DMS153 (cell line): ENCODE measurements at regions not wholly inside any gene's neighbourhood (a gene's known extent, or its start where the extent isn't known, plus 50 kb on each side); places are given as distances from the start of the nearest gene placed in this dataset.
A peak's percentile ranks its signal among the peaks of the same experiment; 100 is the strongest.

Source experiments
- DNase-seq: peaks from one replicate; lab custom pipeline; 2025; lab: John Stamatoyannopoulos, UW

GRCh38 chr18:24937639-24938275 lies 414.2 kb downstream of the ZNF521 start:
- no peak for DNase-seq

GRCh38 chr18:24940416-24940815 lies 411.6 kb downstream of the ZNF521 start:
- no peak for DNase-seq

- DNase-seq: no peak
Measured at GRCh38 chr18:24941174-24941951, 410.6 kb downstream of the ZNF521 start.

- peak; percentile 18 for DNase-seq
Measured at GRCh38 chr18:24942144-24942543, 409.8 kb downstream of the ZNF521 start.

GRCh38 chr18:24947521-24948305 lies 404.3 kb downstream of the ZNF521 start:
- DNase-seq: no peak

- no peak for DNase-seq
Measured at GRCh38 chr18:24949908-24950307, 402.1 kb downstream of the ZNF521 start.

GRCh38 chr18:24954341-24954740 lies 397.6 kb downstream of the ZNF521 start:
- DNase-seq: no peak

- DNase-seq: no peak
Measured at GRCh38 chr18:24958001-24958400, 394.0 kb downstream of the ZNF521 start.

- DNase-seq: peak; percentile 0
Measured at GRCh38 chr18:24959051-24959476, 392.9 kb downstream of the ZNF521 start.

GRCh38 chr18:24964216-24964615 lies 387.8 kb downstream of the ZNF521 start:
- DNase-seq: no peak

GRCh38 chr18:24968238-24968775 lies 383.7 kb downstream of the ZNF521 start:
- DNase-seq: no peak

GRCh38 chr18:24972577-24972976 lies 379.4 kb downstream of the ZNF521 start:
- no peak for DNase-seq

- no peak for DNase-seq
Measured at GRCh38 chr18:24974431-24974830, 377.5 kb downstream of the ZNF521 start.

- no peak for DNase-seq
Measured at GRCh38 chr18:24975496-24976372, 376.2 kb downstream of the ZNF521 start.

GRCh38 chr18:24976502-24976901 lies 375.5 kb downstream of the ZNF521 start:
- DNase-seq: no peak

GRCh38 chr18:24979235-24979634 lies 372.7 kb downstream of the ZNF521 start:
- no peak for DNase-seq

- no peak for DNase-seq
Measured at GRCh38 chr18:24982831-24983230, 369.1 kb downstream of the ZNF521 start.

GRCh38 chr18:24983566-24984139 lies 368.3 kb downstream of the ZNF521 start:
- DNase-seq: no peak

GRCh38 chr18:24985586-24985985 lies 366.4 kb downstream of the ZNF521 start:
- DNase-seq: no peak

- no peak for DNase-seq
Measured at GRCh38 chr18:24986666-24987302, 365.2 kb downstream of the ZNF521 start.
